ENCODE measurements at regions not wholly inside any gene's neighbourhood (a gene's known extent, or its start where the extent isn't known, plus 50 kb on each side); places are given as distances from the start of the nearest gene placed in this dataset.

GRCh38 chr11:29040489-29040888 lies 932.3 kb downstream of the METTL15 start:
- TF ChIP-seq ARNTL (CRISPR knock-in tag; IDR thresholded peaks at IDR 0.05; ENCODE audit: borderline replicate concordance, low read depth): no peak
- no peak for TF ChIP-seq TCF4 (CRISPR knock-in tag; IDR thresholded peaks at IDR 0.05; ENCODE audit: borderline replicate concordance)
- TF ChIP-seq, protein P1, sequence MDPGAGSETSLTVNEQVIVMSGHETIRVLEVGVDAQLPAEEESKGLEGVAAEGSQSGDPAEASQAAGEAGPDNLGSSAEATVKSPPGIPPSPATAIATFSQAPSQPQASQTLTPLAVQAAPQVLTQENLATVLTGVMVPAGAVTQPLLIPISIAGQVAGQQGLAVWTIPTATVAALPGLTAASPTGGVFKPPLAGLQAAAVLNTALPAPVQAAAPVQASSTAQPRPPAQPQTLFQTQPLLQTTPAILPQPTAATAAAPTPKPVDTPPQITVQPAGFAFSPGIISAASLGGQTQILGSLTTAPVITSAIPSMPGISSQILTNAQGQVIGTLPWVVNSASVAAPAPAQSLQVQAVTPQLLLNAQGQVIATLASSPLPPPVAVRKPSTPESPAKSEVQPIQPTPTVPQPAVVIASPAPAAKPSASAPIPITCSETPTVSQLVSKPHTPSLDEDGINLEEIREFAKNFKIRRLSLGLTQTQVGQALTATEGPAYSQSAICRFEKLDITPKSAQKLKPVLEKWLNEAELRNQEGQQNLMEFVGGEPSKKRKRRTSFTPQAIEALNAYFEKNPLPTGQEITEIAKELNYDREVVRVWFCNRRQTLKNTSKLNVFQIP (CRISPR knock-in tag; IDR thresholded peaks at IDR 0.05; ENCODE audit: borderline replicate concordance, low read depth): no peak
- TF ChIP-seq CSDC2 (CRISPR knock-in tag; IDR thresholded peaks at IDR 0.05): no peak
- TF ChIP-seq, protein P2, sequence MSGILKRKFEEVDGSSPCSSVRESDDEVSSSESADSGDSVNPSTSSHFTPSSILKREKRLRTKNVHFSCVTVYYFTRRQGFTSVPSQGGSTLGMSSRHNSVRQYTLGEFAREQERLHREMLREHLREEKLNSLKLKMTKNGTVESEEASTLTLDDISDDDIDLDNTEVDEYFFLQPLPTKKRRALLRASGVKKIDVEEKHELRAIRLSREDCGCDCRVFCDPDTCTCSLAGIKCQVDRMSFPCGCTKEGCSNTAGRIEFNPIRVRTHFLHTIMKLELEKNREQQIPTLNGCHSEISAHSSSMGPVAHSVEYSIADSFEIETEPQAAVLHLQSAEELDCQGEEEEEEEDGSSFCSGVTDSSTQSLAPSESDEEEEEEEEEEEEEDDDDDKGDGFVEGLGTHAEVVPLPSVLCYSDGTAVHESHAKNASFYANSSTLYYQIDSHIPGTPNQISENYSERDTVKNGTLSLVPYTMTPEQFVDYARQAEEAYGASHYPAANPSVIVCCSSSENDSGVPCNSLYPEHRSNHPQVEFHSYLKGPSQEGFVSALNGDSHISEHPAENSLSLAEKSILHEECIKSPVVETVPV (CRISPR knock-in tag; IDR thresholded peaks at IDR 0.05): no peak
- no peak for TF ChIP-seq OSR1 (CRISPR knock-in tag; IDR thresholded peaks at IDR 0.05)
- TF ChIP-seq PPARA (CRISPR knock-in tag; IDR thresholded peaks at IDR 0.05; ENCODE audit: borderline replicate concordance): no peak
- TF ChIP-seq TOX (CRISPR knock-in tag; IDR thresholded peaks at IDR 0.05; ENCODE audit: borderline replicate concordance): no peak

GRCh38 chr11:29032384-29033149 lies 924.4 kb downstream of the METTL15 start:
- TF ChIP-seq ZC3H10 (CRISPR knock-in tag; IDR thresholded peaks at IDR 0.05) (no peak), TCF4 (CRISPR knock-in tag; IDR thresholded peaks at IDR 0.05; ENCODE audit: borderline replicate concordance) (no peak), TOX (CRISPR knock-in tag; IDR thresholded peaks at IDR 0.05; ENCODE audit: borderline replicate concordance) (no peak), ZFP3 (CRISPR knock-in tag; IDR thresholded peaks at IDR 0.05) (no peak), SNAI2 (CRISPR knock-in tag; IDR thresholded peaks at IDR 0.05) (no peak), GLIS3 (CRISPR knock-in tag; IDR thresholded peaks at IDR 0.05) (no peak), CSDC2 (CRISPR knock-in tag; IDR thresholded peaks at IDR 0.05) (no peak), ZFP30 (CRISPR knock-in tag; IDR thresholded peaks at IDR 0.05) (no peak)
- TF ChIP-seq, protein P3, sequence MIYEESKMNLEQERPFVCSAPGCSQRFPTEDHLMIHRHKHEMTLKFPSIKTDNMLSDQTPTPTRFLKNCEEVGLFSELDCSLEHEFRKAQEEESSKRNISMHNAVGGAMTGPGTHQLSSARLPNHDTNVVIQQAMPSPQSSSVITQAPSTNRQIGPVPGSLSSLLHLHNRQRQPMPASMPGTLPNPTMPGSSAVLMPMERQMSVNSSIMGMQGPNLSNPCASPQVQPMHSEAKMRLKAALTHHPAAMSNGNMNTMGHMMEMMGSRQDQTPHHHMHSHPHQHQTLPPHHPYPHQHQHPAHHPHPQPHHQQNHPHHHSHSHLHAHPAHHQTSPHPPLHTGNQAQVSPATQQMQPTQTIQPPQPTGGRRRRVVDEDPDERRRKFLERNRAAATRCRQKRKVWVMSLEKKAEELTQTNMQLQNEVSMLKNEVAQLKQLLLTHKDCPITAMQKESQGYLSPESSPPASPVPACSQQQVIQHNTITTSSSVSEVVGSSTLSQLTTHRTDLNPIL (CRISPR knock-in tag; IDR thresholded peaks at IDR 0.05; ENCODE audit: low read depth): no peak
- TF ChIP-seq, protein P2 (CRISPR knock-in tag; IDR thresholded peaks at IDR 0.05): no peak
- ATAC-seq: no peak

More at GRCh38 chr11:29040489-29040888, 932.3 kb downstream of the METTL15 start:
- no peak for ATAC-seq

DNA sequence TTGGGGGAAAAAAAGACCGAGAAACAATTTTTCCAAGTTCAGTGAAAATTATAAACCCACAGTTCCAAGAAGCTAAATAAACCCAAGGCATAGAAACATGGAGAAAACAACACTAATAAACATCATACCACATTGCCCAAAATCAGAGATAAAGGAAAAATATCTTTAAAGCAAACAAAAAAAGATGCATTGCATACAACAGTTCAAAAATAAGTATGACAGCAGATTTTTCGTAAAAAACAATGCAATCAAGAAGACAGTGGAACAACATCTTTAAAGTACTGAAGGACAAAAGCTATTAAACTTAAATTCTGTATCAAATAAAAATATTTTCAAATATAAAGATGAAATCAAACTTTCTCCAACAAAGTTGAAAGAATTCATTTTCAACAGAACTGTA lies 921.3 kb downstream of the METTL15 start:
- ATAC-seq: no peak
- no peak for TF ChIP-seq BACH2 (CRISPR knock-in tag; IDR thresholded peaks at IDR 0.05; ENCODE audit: borderline replicate concordance)
- TF ChIP-seq, protein P3 (CRISPR knock-in tag; IDR thresholded peaks at IDR 0.05; ENCODE audit: low read depth): no peak
- no peak for TF ChIP-seq GLIS3 (CRISPR knock-in tag; IDR thresholded peaks at IDR 0.05)
- TF ChIP-seq ARNTL (CRISPR knock-in tag; IDR thresholded peaks at IDR 0.05; ENCODE audit: borderline replicate concordance, low read depth): no peak
- TF ChIP-seq, protein P4, sequence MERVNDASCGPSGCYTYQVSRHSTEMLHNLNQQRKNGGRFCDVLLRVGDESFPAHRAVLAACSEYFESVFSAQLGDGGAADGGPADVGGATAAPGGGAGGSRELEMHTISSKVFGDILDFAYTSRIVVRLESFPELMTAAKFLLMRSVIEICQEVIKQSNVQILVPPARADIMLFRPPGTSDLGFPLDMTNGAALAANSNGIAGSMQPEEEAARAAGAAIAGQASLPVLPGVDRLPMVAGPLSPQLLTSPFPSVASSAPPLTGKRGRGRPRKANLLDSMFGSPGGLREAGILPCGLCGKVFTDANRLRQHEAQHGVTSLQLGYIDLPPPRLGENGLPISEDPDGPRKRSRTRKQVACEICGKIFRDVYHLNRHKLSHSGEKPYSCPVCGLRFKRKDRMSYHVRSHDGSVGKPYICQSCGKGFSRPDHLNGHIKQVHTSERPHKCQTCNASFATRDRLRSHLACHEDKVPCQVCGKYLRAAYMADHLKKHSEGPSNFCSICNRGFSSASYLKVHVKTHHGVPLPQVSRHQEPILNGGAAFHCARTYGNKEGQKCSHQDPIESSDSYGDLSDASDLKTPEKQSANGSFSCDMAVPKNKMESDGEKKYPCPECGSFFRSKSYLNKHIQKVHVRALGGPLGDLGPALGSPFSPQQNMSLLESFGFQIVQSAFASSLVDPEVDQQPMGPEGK (CRISPR knock-in tag; IDR thresholded peaks at IDR 0.05; ENCODE audit: borderline replicate concordance): no peak
- no peak for TF ChIP-seq ZC3H10 (CRISPR knock-in tag; IDR thresholded peaks at IDR 0.05)
- TF ChIP-seq RARB (CRISPR knock-in tag; IDR thresholded peaks at IDR 0.05): no peak
- TF ChIP-seq TCF4 (CRISPR knock-in tag; IDR thresholded peaks at IDR 0.05; ENCODE audit: borderline replicate concordance): no peak
- no peak for TF ChIP-seq TSHZ2 (CRISPR knock-in tag; IDR thresholded peaks at IDR 0.05)
- TF ChIP-seq ESRRG (CRISPR knock-in tag; IDR thresholded peaks at IDR 0.05): no peak
- no peak for TF ChIP-seq PPARA (CRISPR knock-in tag; IDR thresholded peaks at IDR 0.05; ENCODE audit: borderline replicate concordance)
- no peak for TF ChIP-seq OSR1 (CRISPR knock-in tag; IDR thresholded peaks at IDR 0.05)
- TF ChIP-seq ISL1 (CRISPR knock-in tag; IDR thresholded peaks at IDR 0.05): no peak
- no peak for TF ChIP-seq ZFP3 (CRISPR knock-in tag; IDR thresholded peaks at IDR 0.05)
- no peak for TF ChIP-seq ZNF70 (CRISPR knock-in tag; IDR thresholded peaks at IDR 0.05)
- no peak for TF ChIP-seq CSDC2 (CRISPR knock-in tag; IDR thresholded peaks at IDR 0.05)
